ENCODE measurements at regions not wholly inside any gene's neighbourhood (a gene's known extent, or its start where the extent isn't known, plus 50 kb on each side); places are given as distances from the start of the nearest gene placed in this dataset.

- TF ChIP-seq EZH2 (IDR thresholded peaks at IDR 0.05; ENCODE audit: borderline replicate concordance, low read length) (no peak), CTCF (IDR thresholded peaks at IDR 0.05; ENCODE audit: low read length) (no peak)
- Histone ChIP-seq H2AFZ (ENCODE audit: low read length) (no peak overlapping the region), H3K9me3 (ENCODE audit: low read length) (no peaks in the 10 kb centered on the region), H3K36me3 (ENCODE audit: insufficient read depth, low read length) (no peaks in the 10 kb centered on the region), H3K9me2 (ENCODE audit: low read depth, low read length) (no peaks in the 10 kb centered on the region), H3K4me2 (ENCODE audit: low read length) (no peak overlapping the region), H3K4me3 (ENCODE audit: low read depth, low read length, poor library complexity, severe bottlenecking) (no peak overlapping the region), H3K4me1 (ENCODE audit: insufficient read depth, low read length, severe bottlenecking) (peaks cover 7% of the 10 kb centered on the region), H3K27me3 (ENCODE audit: insufficient read depth, low read length) (no peaks in the 10 kb centered on the region), H4K20me1 (ENCODE audit: insufficient read depth, low read length) (no peaks in the 10 kb centered on the region), H3K9ac (ENCODE audit: low read length) (no peak overlapping the region), H3F3A (ENCODE audit: insufficient read depth, low read length) (no peaks in the 10 kb centered on the region), H3K79me2 (ENCODE audit: insufficient read depth, low read length) (no peaks in the 10 kb centered on the region), H3K27ac (ENCODE audit: low read depth, low read length, poor library complexity, severe bottlenecking) (no peak overlapping the region)
These were observed 69.6 kb upstream of the VWC2 start for GRCh38 chr7:49703881-49704280.

GRCh38 chr7:49706106-49706505 lies 67.3 kb upstream of the VWC2 start:
- Histone ChIP-seq H3K27me3 (ENCODE audit: insufficient read depth, low read length) (no peaks in the 10 kb centered on the region), H3K4me1 (ENCODE audit: insufficient read depth, low read length, severe bottlenecking) (peaks cover 7% of the 10 kb centered on the region), H4K20me1 (ENCODE audit: insufficient read depth, low read length) (no peaks in the 10 kb centered on the region), H3F3A (ENCODE audit: insufficient read depth, low read length) (no peaks in the 10 kb centered on the region), H3K36me3 (ENCODE audit: insufficient read depth, low read length) (no peaks in the 10 kb centered on the region), H3K79me2 (ENCODE audit: insufficient read depth, low read length) (no peaks in the 10 kb centered on the region), H2AFZ (ENCODE audit: low read length) (no peak overlapping the region), H3K4me3 (ENCODE audit: low read depth, low read length, poor library complexity, severe bottlenecking) (no peak overlapping the region), H3K9ac (ENCODE audit: low read length) (no peak overlapping the region), H3K4me2 (ENCODE audit: low read length) (no peak overlapping the region), H3K9me2 (ENCODE audit: low read depth, low read length) (no peaks in the 10 kb centered on the region), H3K9me3 (ENCODE audit: low read length) (no peaks in the 10 kb centered on the region), H3K27ac (ENCODE audit: low read depth, low read length, poor library complexity, severe bottlenecking) (no peak overlapping the region)
- TF ChIP-seq EZH2 (IDR thresholded peaks at IDR 0.05; ENCODE audit: borderline replicate concordance, low read length) (no peak), CTCF (IDR thresholded peaks at IDR 0.05; ENCODE audit: low read length) (no peak)

GRCh38 chr7:49707891-49708290 lies 65.5 kb upstream of the VWC2 start:
- Histone ChIP-seq H3K4me1 (ENCODE audit: insufficient read depth, low read length, severe bottlenecking) (peaks cover 7% of the 10 kb centered on the region), H3K9ac (ENCODE audit: low read length) (no peak overlapping the region), H4K20me1 (ENCODE audit: insufficient read depth, low read length) (no peaks in the 10 kb centered on the region), H3K27ac (ENCODE audit: low read depth, low read length, poor library complexity, severe bottlenecking) (no peak overlapping the region), H3K9me2 (ENCODE audit: low read depth, low read length) (no peaks in the 10 kb centered on the region), H3F3A (ENCODE audit: insufficient read depth, low read length) (no peaks in the 10 kb centered on the region), H3K36me3 (ENCODE audit: insufficient read depth, low read length) (no peaks in the 10 kb centered on the region), H2AFZ (ENCODE audit: low read length) (no peak overlapping the region), H3K79me2 (ENCODE audit: insufficient read depth, low read length) (no peaks in the 10 kb centered on the region), H3K4me2 (ENCODE audit: low read length) (no peak overlapping the region), H3K9me3 (ENCODE audit: low read length) (no peaks in the 10 kb centered on the region), H3K27me3 (ENCODE audit: insufficient read depth, low read length) (no peaks in the 10 kb centered on the region), H3K4me3 (ENCODE audit: low read depth, low read length, poor library complexity, severe bottlenecking) (no peak overlapping the region)
- no peak for TF ChIP-seq EZH2 (IDR thresholded peaks at IDR 0.05; ENCODE audit: borderline replicate concordance, low read length)
- no peak for TF ChIP-seq CTCF (IDR thresholded peaks at IDR 0.05; ENCODE audit: low read length)

Data from OCI-LY1 (cell line).